Right renal cortex interstitium (tissue), 3 donors: ENCODE measurements at regions not wholly inside any gene's neighbourhood (a gene's known extent, or its start where the extent isn't known, plus 50 kb on each side); places are given as distances from the start of the nearest gene placed in this dataset.
"Not testable (repeated sequence)": the region's sequence is repeated elsewhere in the genome, so short reads cannot be mapped to it uniquely, and the experiment has no call there.

Experiments used
- DNase-seq, 3 donors: peaks; one replicate each; pipeline ENCODE4 v3.0.0-alpha.2; 2013; ENCODE audit warnings: low read depth in 3 of 3, low spot score in 2 of 3

DNA sequence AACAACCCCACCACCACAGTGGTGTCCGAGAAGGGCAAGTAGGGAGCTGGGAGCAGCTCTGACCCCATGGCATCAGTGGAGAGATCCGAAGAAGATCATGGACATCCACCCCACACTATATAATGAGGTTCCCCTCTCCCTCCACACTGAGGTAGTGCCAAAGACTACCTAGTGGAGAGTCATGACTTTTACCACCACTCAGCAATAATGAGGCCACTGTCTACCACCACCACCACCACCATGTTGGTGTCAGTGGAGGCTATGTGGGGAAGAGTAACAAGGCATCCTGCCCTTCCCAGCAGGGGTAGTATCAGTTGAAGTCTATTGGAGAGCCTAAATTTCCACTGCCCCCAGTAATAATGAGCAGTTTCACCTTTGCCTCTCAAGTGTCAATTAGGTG lies 321.7 kb upstream of the ZC3H15 start:
- no peak for DNase-seq

DNA sequence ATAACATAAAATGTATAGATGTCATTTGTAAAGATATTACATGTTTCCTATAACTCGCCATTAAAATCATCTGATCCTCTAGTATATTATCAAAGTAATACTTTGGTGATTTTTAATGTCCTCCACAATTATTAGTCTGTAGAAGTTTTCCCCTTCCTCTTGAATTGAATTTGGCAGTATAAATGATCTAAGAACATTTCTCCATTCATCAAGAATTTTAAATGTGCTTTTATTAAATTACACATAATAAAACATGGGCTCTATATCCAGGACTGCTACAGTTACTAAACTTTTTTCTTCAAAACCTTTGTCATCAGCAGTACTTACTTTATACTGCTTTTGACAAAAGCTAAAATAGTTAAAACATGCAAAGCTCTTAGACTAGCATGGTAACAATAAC lies 315.4 kb upstream of the ZC3H15 start:
- DNase-seq, result no peak

DNA sequence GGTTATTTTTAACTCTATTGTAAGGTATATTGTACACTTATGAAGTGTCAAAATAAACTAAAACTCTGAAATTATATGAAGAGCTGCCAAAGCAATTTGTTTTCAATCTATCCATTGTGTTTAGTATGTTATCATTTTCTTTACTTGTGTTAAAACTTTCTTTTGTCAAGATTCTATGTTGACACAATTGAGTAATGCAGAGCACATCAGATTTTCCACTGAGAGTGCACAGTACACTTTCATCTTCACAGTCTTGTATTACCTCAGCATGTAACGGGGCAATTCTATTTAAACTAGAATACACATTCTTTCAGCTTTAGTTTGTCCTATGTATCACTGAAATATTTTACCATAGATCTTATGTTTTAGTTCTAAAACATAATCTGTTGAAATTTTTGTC lies 304.4 kb upstream of the ZC3H15 start:
- no peak for DNase-seq

DNA sequence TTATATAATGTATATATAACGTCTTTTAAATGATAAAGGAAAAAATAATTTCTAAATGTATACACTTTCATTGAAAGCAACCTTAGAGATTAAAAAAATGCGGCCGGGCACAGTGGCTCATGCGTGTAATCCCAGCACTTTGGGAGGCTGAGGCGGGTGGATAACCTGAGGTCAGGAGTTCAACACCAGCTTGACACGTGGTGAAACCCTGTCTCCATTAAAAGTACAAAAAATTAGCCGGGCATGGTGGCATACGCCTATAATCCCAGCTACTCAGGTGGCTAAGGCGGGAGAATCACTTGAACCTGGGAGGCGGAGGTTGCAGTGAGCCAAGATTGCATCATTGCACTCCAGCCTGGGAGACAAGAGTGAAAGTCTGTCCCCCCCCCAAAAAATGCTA lies 303.7 kb upstream of the ZC3H15 start:
- DNase-seq, result not testable (repeated sequence)

GRCh38 chr2:186183406-186183805 lies 302.7 kb upstream of the ZC3H15 start:
- no peak for DNase-seq

DNA sequence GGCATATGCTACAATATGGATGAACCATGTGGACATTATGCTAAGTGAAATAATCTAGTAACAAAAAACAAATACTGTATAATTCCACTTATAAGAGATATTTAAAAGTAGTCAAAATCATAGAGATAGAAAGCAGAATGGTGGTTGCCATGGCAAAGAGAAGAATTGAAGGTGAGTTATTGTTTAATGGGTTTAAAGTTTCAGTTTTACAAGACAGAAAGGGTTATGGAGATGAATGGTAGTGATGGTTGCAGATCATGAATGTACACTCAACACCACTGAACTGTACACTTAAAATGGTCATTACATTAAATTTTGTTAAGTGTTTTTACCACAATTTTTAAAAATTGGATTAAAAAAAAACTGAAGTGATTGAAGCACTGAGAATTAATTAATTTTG lies 298.2 kb upstream of the ZC3H15 start:
- no peak for DNase-seq

DNA sequence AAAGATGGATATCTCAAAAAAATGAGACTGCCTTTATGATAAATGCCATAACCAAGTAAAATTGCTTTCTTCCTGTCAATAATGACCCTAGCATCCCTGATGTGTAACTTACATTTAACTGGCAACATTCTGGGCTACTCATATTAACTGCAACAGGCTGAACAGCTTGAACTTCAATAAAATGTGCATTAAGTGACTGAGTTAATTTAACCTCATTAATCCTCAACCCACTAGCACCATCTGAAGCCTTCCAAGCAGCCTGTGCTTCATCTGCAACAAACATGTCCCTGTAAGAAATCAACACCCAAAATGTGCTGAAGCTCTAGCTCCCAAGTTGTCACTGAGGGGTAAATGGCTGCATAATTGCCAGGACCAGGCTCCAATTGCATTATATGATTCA lies 296.2 kb upstream of the ZC3H15 start:
- no peak for DNase-seq

- no peak for DNase-seq
Measured at GRCh38 chr2:186195696-186196095, 290.4 kb upstream of the ZC3H15 start.

- no peak for DNase-seq
Measured at GRCh38 chr2:186197955-186198354, 288.1 kb upstream of the ZC3H15 start.

DNA sequence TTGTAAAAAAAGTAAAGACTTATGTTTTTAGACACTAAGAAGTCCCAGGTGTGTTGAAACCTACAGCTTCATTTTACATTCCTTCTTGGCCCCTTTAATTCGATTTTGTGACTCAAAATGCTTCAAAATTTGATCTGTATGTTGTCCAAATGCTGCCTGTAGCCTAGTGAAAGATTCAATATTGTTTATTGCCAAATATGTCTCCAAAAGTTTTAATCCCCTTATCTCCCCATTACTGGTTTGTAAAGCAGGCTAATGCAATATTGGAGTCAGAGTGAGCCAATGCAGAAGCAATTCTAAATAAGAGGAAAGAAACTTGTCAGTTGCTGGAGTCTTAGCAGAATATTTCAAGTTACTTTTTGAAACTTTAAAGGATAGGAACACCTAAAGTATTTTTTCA lies 287.0 kb upstream of the ZC3H15 start:
- no peak for DNase-seq

GRCh38 chr2:186201371-186201770 lies 284.7 kb upstream of the ZC3H15 start:
- no peak for DNase-seq

DNA sequence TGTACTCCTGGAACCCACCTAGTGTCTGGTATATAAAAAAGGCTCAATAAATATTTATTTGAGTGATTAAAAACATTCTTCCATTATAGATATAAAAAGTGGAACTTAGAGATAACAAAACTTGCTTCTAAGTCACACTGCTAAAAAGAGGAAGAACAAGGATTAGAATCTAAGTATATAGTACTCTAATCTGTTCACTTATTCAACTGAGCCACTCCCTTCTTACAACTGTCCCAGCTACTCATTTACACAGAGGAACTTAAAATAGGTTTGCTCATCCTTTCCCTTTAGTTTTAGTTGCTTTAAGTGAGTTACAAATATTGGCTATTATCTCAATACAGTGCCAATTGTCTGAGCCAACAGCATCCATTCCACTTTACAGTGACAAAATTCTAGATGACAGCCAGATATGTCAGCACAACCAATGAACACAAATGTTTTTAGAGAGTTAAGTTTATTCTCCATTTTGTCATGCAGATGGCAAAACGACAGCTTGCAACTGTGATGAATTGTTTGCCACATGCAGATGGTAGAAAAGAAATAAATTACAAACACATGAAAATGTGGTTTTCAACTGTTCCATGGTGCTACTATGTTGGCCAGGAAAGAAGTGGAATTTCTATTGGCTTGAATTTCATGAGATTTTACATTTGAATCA lies 280.7 kb upstream of the ZC3H15 start:
- no peak for DNase-seq

GRCh38 chr2:186209532-186209931 lies 276.5 kb upstream of the ZC3H15 start:
- DNase-seq, result no peak

DNA sequence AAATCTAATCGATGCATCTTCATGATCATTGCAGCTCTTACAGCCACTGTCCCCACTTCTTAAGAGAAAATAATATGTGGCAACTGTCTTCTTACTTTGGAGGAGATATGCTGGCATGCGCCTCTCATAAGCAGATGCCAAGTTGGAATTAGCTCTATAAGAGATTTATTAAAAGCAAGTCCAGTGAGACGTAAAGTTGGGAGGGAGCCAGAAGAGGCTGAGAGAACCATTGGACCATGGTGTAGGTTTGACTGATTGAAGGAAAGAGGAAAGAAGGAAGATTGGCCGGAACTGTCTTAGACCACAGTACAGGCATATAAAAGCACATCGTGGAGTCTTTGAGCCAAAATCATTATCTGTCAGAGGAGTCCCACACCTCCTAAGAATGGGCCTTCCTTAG lies 265.7 kb upstream of the ZC3H15 start:
- DNase-seq, result no peak

DNA sequence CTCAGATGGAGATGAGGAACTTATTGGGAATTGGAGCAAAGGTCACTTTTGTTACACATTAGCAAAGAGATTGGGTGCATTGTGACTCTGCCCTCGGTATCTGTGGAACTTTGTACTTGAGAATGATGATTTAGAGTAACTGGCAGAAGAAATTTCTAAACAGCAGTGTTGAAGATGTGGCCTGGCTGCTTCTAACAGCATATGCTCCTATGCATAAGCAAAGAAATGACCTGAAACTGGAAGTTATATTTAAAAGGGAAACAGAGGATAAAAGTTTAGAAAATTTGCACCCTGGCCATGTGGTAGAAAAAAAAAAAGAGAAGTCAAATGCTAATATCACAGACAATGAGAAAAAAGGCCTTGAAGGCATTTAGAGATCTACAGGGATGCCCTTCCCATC lies 256.8 kb upstream of the ZC3H15 start:
- DNase-seq, result no peak

GRCh38 chr2:186241874-186242273 lies 244.2 kb upstream of the ZC3H15 start:
- DNase-seq, result no peak

GRCh38 chr2:186254759-186255158 lies 231.3 kb upstream of the ZC3H15 start:
- DNase-seq, result no peak

- DNase-seq, result no peak
Measured at GRCh38 chr2:186255823-186256222, 230.2 kb upstream of the ZC3H15 start.

DNA sequence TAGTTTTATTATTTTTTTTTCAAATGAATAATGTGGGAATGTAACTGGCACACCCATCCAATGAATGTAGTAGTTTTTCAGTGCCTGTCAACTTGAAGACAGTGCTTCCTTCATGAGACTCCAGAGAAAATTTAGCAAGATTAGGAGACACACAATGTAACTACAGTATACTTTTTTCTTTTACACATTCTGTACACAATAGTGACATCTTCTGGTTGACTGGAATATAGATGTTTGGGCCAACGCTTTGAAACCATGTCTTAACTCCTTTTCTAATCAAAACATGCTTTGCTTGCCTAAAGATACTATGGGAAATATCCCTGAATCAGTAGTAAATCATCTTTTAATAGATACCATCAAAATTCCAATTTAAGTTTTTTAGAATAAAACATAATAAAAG lies 229.5 kb upstream of the ZC3H15 start:
- peak; percentile 20 to 31 (median 27) for DNase-seq

- DNase-seq, result no peak
Measured at GRCh38 chr2:186263673-186264250, 222.3 kb upstream of the ZC3H15 start.

GRCh38 chr2:186269536-186269935 lies 216.5 kb upstream of the ZC3H15 start:
- no peak for DNase-seq

DNA sequence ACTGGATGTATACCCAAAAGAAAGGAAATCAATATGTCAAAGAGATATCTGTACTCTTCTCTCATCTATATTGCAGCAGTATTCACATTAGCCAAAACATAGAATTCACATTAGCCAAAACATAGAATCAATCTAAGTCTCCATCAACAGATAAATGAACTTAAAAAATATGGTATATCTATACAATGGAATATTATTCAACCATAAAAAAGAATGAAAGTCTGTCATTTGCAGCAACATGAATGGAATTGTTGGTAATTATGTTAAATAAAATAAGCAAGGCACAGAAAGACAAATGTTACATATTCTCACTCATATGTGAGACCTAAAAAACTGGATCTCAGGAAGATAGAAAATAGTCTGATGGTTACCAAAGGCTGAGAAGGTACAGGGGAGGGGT lies 212.1 kb upstream of the ZC3H15 start:
- DNase-seq, result no peak
